ENCODE measurements at regions not wholly inside any gene's neighbourhood (a gene's known extent, or its start where the extent isn't known, plus 50 kb on each side); places are given as distances from the start of the nearest gene placed in this dataset.

DNA sequence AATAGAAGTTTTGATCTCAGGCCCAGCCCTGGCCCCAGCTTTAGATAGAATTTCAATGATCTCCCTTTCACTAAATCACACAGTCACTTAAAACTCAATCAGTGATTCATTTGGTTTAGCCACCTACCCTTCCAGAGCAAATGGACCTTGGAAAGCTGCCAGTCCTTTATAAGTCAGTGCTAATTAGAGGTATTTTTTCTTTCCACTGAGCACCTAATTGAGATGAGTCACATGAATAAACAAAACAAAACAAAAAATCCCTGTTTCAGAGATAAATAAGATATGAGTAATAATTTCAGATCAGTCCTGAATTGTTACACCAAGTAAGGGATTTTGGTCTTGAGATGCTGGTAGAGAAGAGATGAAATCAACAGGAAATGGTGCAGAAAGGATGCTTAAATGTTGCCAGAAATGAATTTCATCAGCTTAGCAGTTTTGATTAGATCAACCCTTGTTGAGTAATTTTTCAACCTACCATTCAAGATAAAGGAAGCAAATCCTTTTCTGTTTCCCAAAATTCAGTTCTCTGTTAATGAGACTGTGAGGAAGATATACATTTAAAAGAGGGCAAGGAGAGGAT, 352.0 kb upstream of the COL8A1 start:
- TF ChIP-seq, protein P1, sequence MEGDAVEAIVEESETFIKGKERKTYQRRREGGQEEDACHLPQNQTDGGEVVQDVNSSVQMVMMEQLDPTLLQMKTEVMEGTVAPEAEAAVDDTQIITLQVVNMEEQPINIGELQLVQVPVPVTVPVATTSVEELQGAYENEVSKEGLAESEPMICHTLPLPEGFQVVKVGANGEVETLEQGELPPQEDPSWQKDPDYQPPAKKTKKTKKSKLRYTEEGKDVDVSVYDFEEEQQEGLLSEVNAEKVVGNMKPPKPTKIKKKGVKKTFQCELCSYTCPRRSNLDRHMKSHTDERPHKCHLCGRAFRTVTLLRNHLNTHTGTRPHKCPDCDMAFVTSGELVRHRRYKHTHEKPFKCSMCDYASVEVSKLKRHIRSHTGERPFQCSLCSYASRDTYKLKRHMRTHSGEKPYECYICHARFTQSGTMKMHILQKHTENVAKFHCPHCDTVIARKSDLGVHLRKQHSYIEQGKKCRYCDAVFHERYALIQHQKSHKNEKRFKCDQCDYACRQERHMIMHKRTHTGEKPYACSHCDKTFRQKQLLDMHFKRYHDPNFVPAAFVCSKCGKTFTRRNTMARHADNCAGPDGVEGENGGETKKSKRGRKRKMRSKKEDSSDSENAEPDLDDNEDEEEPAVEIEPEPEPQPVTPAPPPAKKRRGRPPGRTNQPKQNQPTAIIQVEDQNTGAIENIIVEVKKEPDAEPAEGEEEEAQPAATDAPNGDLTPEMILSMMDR (IDR thresholded peaks at IDR 0.05; ENCODE audit: low read depth, low read length), result no peak
- no peak for DNase-seq (ENCODE audit: low read depth, low spot score)
- ChIA-PET POLR2A (no interaction called here), CTCF (no interaction called here)
- Histone ChIP-seq H3K9me3 (ENCODE audit: control insufficient read depth, insufficient read depth, low read length) (no peaks in the 10 kb centered on the region), H3K27ac (ENCODE audit: low read depth, low read length) (no peak overlapping the region), H3K27me3 (ENCODE audit: control insufficient read depth, insufficient read depth, low read length) (no peaks in the 10 kb centered on the region), H3K4me3 (ENCODE audit: low read depth, low read length) (no peak overlapping the region)

DNA sequence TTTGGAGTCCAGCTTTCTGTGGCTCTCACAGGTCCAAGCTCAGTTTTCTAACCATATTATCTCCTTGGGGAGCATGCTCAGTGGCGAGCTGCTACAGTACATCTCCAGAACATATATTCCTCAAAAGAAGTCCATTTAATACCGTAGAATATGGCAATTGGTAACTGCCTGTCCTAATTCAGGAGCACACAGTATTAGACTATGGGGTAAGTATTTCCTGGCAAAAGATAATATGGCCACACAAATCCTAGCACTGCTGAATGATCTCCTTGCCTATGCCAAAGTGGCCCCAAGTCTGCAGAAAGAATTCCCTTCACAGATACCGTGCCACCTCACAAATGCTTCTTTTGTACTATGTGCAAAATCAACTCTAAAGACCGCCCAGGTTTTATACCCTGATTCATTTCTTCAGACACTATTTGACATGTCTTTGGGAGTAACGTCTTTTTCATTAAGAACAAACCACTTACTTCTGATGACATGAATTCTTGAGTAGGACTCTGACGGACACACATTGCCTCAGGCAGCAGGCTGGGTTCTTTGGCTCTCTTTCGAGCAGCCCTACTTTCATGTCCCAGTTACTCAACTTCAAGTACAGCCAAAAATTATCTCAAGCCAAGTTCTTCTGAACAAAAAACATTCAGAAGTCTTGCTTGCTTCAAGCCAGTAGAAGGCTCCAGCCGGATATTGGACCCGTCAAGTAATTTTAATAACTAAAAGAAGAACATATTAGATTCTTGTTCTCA, 368.3 kb upstream of the DCBLD2 start:
- POLR2A ChIA-PET, result no interaction called here
- Histone ChIP-seq H3K27ac (ENCODE audit: low read depth, low read length) (no peak overlapping the region), H3K4me3 (ENCODE audit: low read depth, low read length) (no peak overlapping the region), H3K9me3 (ENCODE audit: control insufficient read depth, insufficient read depth, low read length) (no peaks in the 10 kb centered on the region), H3K27me3 (ENCODE audit: control insufficient read depth, insufficient read depth, low read length) (no peaks in the 10 kb centered on the region)
- DNase-seq (ENCODE audit: low read depth, low spot score), result no peak
- CTCF ChIA-PET, result no interaction called here
- TF ChIP-seq, protein P1 (IDR thresholded peaks at IDR 0.05; ENCODE audit: low read depth, low read length), result no peak

DNA sequence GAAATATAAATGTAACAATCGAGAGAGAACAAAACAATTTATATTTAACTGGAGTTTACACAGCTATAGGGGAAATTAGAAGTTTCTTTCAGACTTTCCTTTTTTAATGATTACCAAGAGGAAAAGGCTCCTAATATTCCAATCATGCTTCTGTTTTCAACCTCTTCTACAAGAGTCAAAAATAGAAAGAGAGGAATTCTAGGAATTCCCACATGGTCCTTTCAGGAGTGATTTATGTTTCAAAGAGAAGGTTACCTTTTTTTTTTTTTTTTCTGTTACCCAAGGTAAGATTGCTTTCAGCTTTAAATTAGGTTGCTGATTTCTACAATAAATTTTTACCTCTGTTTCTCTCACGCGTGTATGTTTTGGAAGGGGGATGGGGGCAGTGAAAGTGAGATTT, 355.3 kb upstream of the DCBLD2 start:
- ChIA-PET POLR2A (no interaction called here), CTCF (no interaction called here)
- TF ChIP-seq, protein P1 (IDR thresholded peaks at IDR 0.05; ENCODE audit: low read depth, low read length), result no peak
- H3K9me3 ChIP-seq (ENCODE audit: control insufficient read depth, insufficient read depth, low read length), result peaks cover 4% of the 10 kb centered on the region; the same call in 1 of the 2 replicates
- H3K27ac ChIP-seq (ENCODE audit: low read depth, low read length), result no peak overlapping the region
- no peak for DNase-seq (ENCODE audit: low read depth, low spot score)
- H3K27me3 ChIP-seq (ENCODE audit: control insufficient read depth, insufficient read depth, low read length), result no peaks in the 10 kb centered on the region
- no peak overlapping the region for H3K4me3 ChIP-seq (ENCODE audit: low read depth, low read length)

DNA sequence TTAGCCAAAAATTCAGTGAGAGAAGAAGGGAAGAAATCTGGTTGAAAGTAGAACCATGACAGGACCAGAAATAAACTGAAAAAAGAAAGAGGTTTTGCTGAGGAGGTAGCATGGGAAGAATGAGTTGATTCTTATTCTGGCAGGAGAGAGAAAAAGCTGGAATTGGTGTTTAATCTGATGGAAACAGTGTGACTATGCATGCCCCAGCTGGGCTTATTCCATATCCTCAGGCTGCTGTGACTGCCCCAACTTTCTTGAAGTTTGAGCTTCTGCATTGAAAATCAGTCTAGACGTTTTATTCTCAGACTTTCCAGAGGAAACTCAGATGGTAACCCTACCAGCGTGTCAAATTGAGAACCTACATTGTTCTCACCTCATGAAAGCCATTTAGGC, 352.5 kb upstream of the DCBLD2 start:
- DNase-seq (ENCODE audit: low read depth, low spot score), result no peak
- no peak overlapping the region for H3K4me3 ChIP-seq (ENCODE audit: low read depth, low read length)
- no peaks in the 10 kb centered on the region for H3K27me3 ChIP-seq (ENCODE audit: control insufficient read depth, insufficient read depth, low read length)
- no peak overlapping the region for H3K27ac ChIP-seq (ENCODE audit: low read depth, low read length)
- H3K9me3 ChIP-seq (ENCODE audit: control insufficient read depth, insufficient read depth, low read length), result peaks cover 4% of the 10 kb centered on the region; the same call in 1 of the 2 replicates
- POLR2A ChIA-PET, result no interaction called here
- TF ChIP-seq, protein P1 (IDR thresholded peaks at IDR 0.05; ENCODE audit: low read depth, low read length), result no peak
- CTCF ChIA-PET, result interaction anchor here (0.8 kb wide), 1 partner anchor 81 kb away, joined by 3 read pairs; no protein-coding TSS in a partner anchor

DNA sequence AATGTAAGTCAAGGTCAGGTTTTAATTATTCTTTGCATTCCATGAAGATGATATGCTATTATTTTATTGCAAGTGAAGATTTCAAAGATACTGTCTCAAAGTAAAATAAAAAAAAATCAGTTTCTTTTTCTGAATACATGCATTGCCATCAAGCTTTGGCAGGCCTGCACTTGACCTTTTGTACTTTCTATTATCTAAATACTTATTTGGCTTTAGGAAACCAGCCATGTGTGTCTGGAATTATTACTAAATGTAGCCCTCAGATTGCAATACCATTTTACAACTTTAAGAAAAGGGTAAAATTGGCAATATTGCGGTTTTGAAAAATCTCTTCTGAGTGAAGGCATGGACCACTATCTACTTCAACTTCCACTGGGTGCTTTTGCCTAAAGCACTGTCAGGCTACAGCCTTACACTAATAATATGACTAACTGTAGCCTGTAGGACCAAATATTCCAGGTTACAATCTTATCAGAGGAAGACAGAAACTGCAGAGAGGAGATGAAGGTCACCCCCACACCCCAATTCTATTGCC, 349.4 kb upstream of the DCBLD2 start:
- Histone ChIP-seq H3K9me3 (ENCODE audit: control insufficient read depth, insufficient read depth, low read length) (no peaks in the 10 kb centered on the region), H3K27ac (ENCODE audit: low read depth, low read length) (no peak overlapping the region), H3K4me3 (ENCODE audit: low read depth, low read length) (no peak overlapping the region), H3K27me3 (ENCODE audit: control insufficient read depth, insufficient read depth, low read length) (no peaks in the 10 kb centered on the region)
- TF ChIP-seq, protein P1 (IDR thresholded peaks at IDR 0.05; ENCODE audit: low read depth, low read length), result no peak
- ChIA-PET CTCF (no interaction called here), POLR2A (no interaction called here)
- DNase-seq (ENCODE audit: low read depth, low spot score), result no peak

Data from AG04450 (cell line).